ENCODE measurements at regions not wholly inside any gene's neighbourhood (a gene's known extent, or its start where the extent isn't known, plus 50 kb on each side); places are given as distances from the start of the nearest gene placed in this dataset.

DNA sequence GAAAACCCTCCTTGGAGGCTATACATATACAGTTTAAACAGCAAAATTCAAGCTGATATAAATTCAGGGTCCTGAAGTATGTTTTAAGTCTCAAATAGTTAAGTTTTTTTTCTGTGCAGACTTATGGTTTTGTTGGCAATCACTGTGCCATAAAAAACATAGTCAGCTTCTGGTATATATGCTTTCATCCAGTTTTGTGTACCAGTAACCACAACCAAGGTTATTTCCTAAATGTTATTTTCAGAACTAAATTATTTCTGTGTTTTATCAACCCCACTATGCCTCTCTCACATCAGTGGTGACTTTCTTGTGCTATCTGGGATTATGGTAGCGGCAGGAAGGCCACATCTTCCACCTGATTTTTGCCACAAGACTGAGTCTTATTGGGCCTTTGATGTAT is 107.7 kb upstream of the SMARCA2 start:
- no peak for ATAC-seq

DNA sequence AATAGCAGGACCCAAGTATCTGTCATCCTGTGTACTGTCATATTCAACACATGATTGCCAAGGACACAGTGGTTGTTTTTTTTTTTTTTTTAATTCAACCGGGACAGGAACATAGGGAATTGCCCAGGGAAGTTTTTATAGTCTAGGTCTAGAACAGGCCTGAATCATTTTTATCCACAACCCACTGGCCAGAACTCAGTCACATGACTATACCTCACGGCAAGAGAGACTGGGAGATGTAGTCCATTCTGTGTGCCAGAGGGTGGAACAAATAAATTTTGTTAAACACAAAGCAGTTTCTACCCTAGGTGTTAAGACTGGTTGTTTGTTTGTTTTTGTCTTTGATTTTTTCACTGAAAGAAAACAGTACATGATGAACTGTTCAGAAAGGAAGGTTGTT is 105.8 kb upstream of the SMARCA2 start:
- BruUV-seq (replicated peaks): no TSS peak
- ChIA-PET CTCF (no interaction called here), RAD21 (ENCODE audit: low non-redundant PET in 1 of 2, low total read pairs in 2 of 2, uncharacterized antibody in 2 of 2, unreplicated experiment in 2 of 2) (no interaction called here), POLR2A (no interaction called here)
- intact Hi-C loops (cut with micrococcal nuclease): no loop called here
- Histone ChIP-seq H3K4me2 (ENCODE audit: low read length) (no peak overlapping the region), H4K20me1 (ENCODE audit: insufficient read depth) (no peaks in the 10 kb centered on the region), H3K27me3 (ENCODE audit: insufficient read depth, low read length) (no peaks in the 10 kb centered on the region), H3K4me3 (replicated peaks in 1 of 2; ENCODE audit: low read depth in 1 of 2, low read length in 2 of 2) (no peak overlapping the region), H3K4me1 (ENCODE audit: control insufficient read depth in 1 of 2, insufficient read depth in 2 of 2, low read length in 2 of 2) (no peaks in the 10 kb centered on the region), H3K9me2 (ENCODE audit: insufficient read depth) (no peaks in the 10 kb centered on the region), H3K27ac (ENCODE audit: low read depth, low read length) (no peak overlapping the region), H3K36me3 (ENCODE audit: control insufficient read depth in 1 of 2, insufficient read depth in 2 of 2, low read length in 2 of 2) (no peaks in the 10 kb centered on the region), H3K79me2 (ENCODE audit: insufficient read depth, low read length) (no peaks in the 10 kb centered on the region), H2AFZ (ENCODE audit: low read depth, low read length, poor library complexity, severe bottlenecking) (no peak overlapping the region), H3K9ac (ENCODE audit: low read length) (no peak overlapping the region), H3K9me3 (ENCODE audit: control insufficient read depth in 1 of 2, insufficient read depth in 1 of 2, low read depth in 1 of 2, low read length in 2 of 2) (no peaks in the 10 kb centered on the region)
- ATAC-seq (no peak), DNase-seq (ENCODE audit: low read depth, low spot score) (no peak)
- TF ChIP-seq FOSL1 (IDR thresholded peaks at IDR 0.05; ENCODE audit: low read depth) (no peak), CEBPB (IDR thresholded peaks at IDR 0.05; ENCODE audit: low read depth) (no peak), CBX3 (IDR thresholded peaks at IDR 0.05; ENCODE audit: low read depth) (no peak), SP1 (IDR thresholded peaks at IDR 0.05; ENCODE audit: low read depth) (no peak), EZH2phosphoT487 (IDR thresholded peaks at IDR 0.05; ENCODE audit: borderline replicate concordance) (no peak), JUND (IDR thresholded peaks at IDR 0.05) (no peak), RAD21 (IDR thresholded peaks at IDR 0.05; ENCODE audit: low read depth) (no peak), TCF7L2 (IDR thresholded peaks at IDR 0.05; ENCODE audit: borderline replicate concordance, extremely low read depth, insufficient read depth, insufficient read length) (no peak)

More for the DNA sequence above, 107.7 kb upstream of the SMARCA2 start:
- POLR2A ChIA-PET: no interaction called here
- H3K36me3 ChIP-seq (ENCODE audit: control insufficient read depth in 1 of 2, insufficient read depth in 2 of 2, low read length in 2 of 2): no peaks in the 10 kb centered on the region
- no peak overlapping the region for H3K27ac ChIP-seq (ENCODE audit: low read depth, low read length)
- RAD21 ChIA-PET (ENCODE audit: low non-redundant PET in 1 of 2, low total read pairs in 2 of 2, uncharacterized antibody in 2 of 2, unreplicated experiment in 2 of 2): no interaction called here
- H3K9ac ChIP-seq (ENCODE audit: low read length): no peak overlapping the region
- no peak overlapping the region for H2AFZ ChIP-seq (ENCODE audit: low read depth, low read length, poor library complexity, severe bottlenecking)
- no peaks in the 10 kb centered on the region; a peak in 1 of 4 replicates for H3K9me3 ChIP-seq (ENCODE audit: control insufficient read depth in 1 of 2, insufficient read depth in 1 of 2, low read depth in 1 of 2, low read length in 2 of 2)
- TF ChIP-seq SRF (IDR thresholded peaks at IDR 0.05; ENCODE audit: low read depth): no peak
- TF ChIP-seq EZH2 (IDR thresholded peaks at IDR 0.05): no peak
- no peak for TF ChIP-seq SP1 (IDR thresholded peaks at IDR 0.05; ENCODE audit: low read depth)
- no peak for TF ChIP-seq FOSL1 (IDR thresholded peaks at IDR 0.05; ENCODE audit: low read depth)
- TF ChIP-seq, protein P1, sequence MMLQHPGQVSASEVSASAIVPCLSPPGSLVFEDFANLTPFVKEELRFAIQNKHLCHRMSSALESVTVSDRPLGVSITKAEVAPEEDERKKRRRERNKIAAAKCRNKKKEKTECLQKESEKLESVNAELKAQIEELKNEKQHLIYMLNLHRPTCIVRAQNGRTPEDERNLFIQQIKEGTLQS (IDR thresholded peaks at IDR 0.05): no peak
- TF ChIP-seq ELF1 (IDR thresholded peaks at IDR 0.05; ENCODE audit: borderline replicate concordance, low read depth): no peak
- TF ChIP-seq ZFX (IDR thresholded peaks at IDR 0.05): no peak
- no peak for TF ChIP-seq CBX3 (IDR thresholded peaks at IDR 0.05; ENCODE audit: low read depth)
- no peak for TF ChIP-seq YY1 (IDR thresholded peaks at IDR 0.05; ENCODE audit: extremely low read depth, insufficient replicate concordance, low read depth, low read length)
- no peak for TF ChIP-seq EGR1 (IDR thresholded peaks at IDR 0.05; ENCODE audit: low read depth)
- TF ChIP-seq EZH2phosphoT487 (IDR thresholded peaks at IDR 0.05; ENCODE audit: borderline replicate concordance): no peak
- no peak for TF ChIP-seq RAD21 (IDR thresholded peaks at IDR 0.05; ENCODE audit: low read depth)
- H3K4me2 ChIP-seq (ENCODE audit: low read length): no peak overlapping the region
- H3K9me2 ChIP-seq (ENCODE audit: insufficient read depth): no peaks in the 10 kb centered on the region
- BruUV-seq (replicated peaks): no TSS peak
- no peaks in the 10 kb centered on the region for H3K4me1 ChIP-seq (ENCODE audit: control insufficient read depth in 1 of 2, insufficient read depth in 2 of 2, low read length in 2 of 2)
- CTCF ChIA-PET: no interaction called here
- no peak overlapping the region for H3K4me3 ChIP-seq (replicated peaks in 1 of 2; ENCODE audit: low read depth in 1 of 2, low read length in 2 of 2)
- intact Hi-C loops (cut with micrococcal nuclease): no loop called here
- no peaks in the 10 kb centered on the region for H3K79me2 ChIP-seq (ENCODE audit: insufficient read depth, low read length)
- no peak for DNase-seq (ENCODE audit: low read depth, low spot score)
- H4K20me1 ChIP-seq (ENCODE audit: insufficient read depth): no peaks in the 10 kb centered on the region
- H3K27me3 ChIP-seq (ENCODE audit: insufficient read depth, low read length): no peaks in the 10 kb centered on the region

All from HCT116 (cell line).